ENCODE measurements at regions not wholly inside any gene's neighbourhood (a gene's known extent, or its start where the extent isn't known, plus 50 kb on each side); places are given as distances from the start of the nearest gene placed in this dataset.

GRCh38 chr4:181991369-181992108, 251.7 kb upstream of the TENM3 start:
- no peak for TF ChIP-seq CTCF (IDR thresholded peaks at IDR 0.05)
- no peak for TF ChIP-seq POLR2A (IDR thresholded peaks at IDR 0.05)

All from heart left ventricle (tissue), 13 donors.